Brain microvascular endothelial cell (primary cell): ENCODE measurements at regions not wholly inside any gene's neighbourhood (a gene's known extent, or its start where the extent isn't known, plus 50 kb on each side); places are given as distances from the start of the nearest gene placed in this dataset.

ENCODE experiments used
- DNase-seq: peaks from one replicate; pipeline ENCODE4 v3.0.0-alpha.2; 2020
- H3K27ac ChIP-seq: fragments of 250-450 bp; sonication (Bioruptor Pico); 2 replicates; pipeline ENCODE4 v1.5.1; 2020; ENCODE audit warnings: mild to moderate bottlenecking, moderate library complexity
- H3K27me3 ChIP-seq: fragments of 250-450 bp; sonication (Bioruptor Pico); replicated peaks from 2 replicates; pipeline ENCODE4 v1.5.1; 2020; ENCODE audit warnings: mild to moderate bottlenecking
- H3K36me3 ChIP-seq: fragments of 250-450 bp; sonication (Bioruptor Pico); replicated peaks from 2 replicates; pipeline ENCODE4 v1.5.1; 2020; ENCODE audit warnings: mild to moderate bottlenecking
- H3K4me3 ChIP-seq: 2 replicates; pipeline ENCODE4 v1.5.1; 2011; ENCODE audit warnings: low read depth, mild to moderate bottlenecking, control low read depth, low read length, moderate library complexity
- CTCF ChIP-seq: IDR thresholded peaks from 2 replicates; pipeline ENCODE4 v1.5.1; 2011; ENCODE audit warnings: low read depth, mild to moderate bottlenecking, moderate library complexity, low read length, control low read depth, inconsistent platforms; ENCODE audit errors: missing control alignments
- in situ Hi-C: cut with HindIII; loops from 2 replicates; pipeline ENCODE4 v1.10.0; 2017; ENCODE audit warnings: low sequenced_read_pairs, low pct_ligation_motif_present

- DNase-seq: no peak
- Histone ChIP-seq H3K36me3 (no peaks in the 10 kb centered on the region), H3K4me3 (no peak overlapping the region), H3K27ac (no peak overlapping the region), H3K27me3 (peaks cover 5% of the 10 kb centered on the region)
- no peak for TF ChIP-seq CTCF
- in situ Hi-C loops: no loop called here
These were observed 173.0 kb upstream of the NEBL start for GRCh38 chr10:21069929-21070700.

GRCh38 chr10:21069278-21069677 is 172.2 kb upstream of the NEBL start:
- no peak for DNase-seq
- in situ Hi-C loops: no loop called here
- no peak for TF ChIP-seq CTCF

GRCh38 chr10:21068026-21068656 is 171.0 kb upstream of the NEBL start:
- TF ChIP-seq CTCF: no peak
- H3K36me3 ChIP-seq: no peaks in the 10 kb centered on the region
- no peak overlapping the region for H3K27ac ChIP-seq
- H3K4me3 ChIP-seq: no peak overlapping the region
- DNase-seq: no peak
- in situ Hi-C loops: no loop called here
- peaks cover 5% of the 10 kb centered on the region for H3K27me3 ChIP-seq

More at GRCh38 chr10:21069278-21069677, 172.2 kb upstream of the NEBL start:
- Histone ChIP-seq H3K36me3 (no peaks in the 10 kb centered on the region), H3K27me3 (peaks cover 5% of the 10 kb centered on the region), H3K27ac (no peak overlapping the region), H3K4me3 (no peak overlapping the region)

GRCh38 chr10:21065621-21066248 is 168.6 kb upstream of the NEBL start:
- no peak overlapping the region for H3K4me3 ChIP-seq
- no peak overlapping the region for H3K27ac ChIP-seq
- in situ Hi-C loops: no loop called here
- no peaks in the 10 kb centered on the region for H3K36me3 ChIP-seq
- H3K27me3 ChIP-seq: peaks cover 5% of the 10 kb centered on the region
- no peak for TF ChIP-seq CTCF
- no peak for DNase-seq

GRCh38 chr10:21061982-21062381 is 164.9 kb upstream of the NEBL start:
- Histone ChIP-seq H3K36me3 (no peaks in the 10 kb centered on the region), H3K4me3 (no peak overlapping the region), H3K27ac (no peak overlapping the region), H3K27me3 (peaks cover 5% of the 10 kb centered on the region)
- no peak for DNase-seq
- in situ Hi-C loops: no loop called here
- TF ChIP-seq CTCF: no peak
